HCT116 (cell line): ENCODE measurements at regions not wholly inside any gene's neighbourhood (a gene's known extent, or its start where the extent isn't known, plus 50 kb on each side); places are given as distances from the start of the nearest gene placed in this dataset.

Experiments used
- ATAC-seq: fragments of 200-7000 bp; cut with Tn5 transposase; 2 replicates; pipeline ENCODE4 v1.9.1; 2020; ENCODE audit warnings: mild to moderate bottlenecking, moderate library complexity
- BruUV-seq: library from RNA; stranded (reverse); fragments of 400-500 nt; replicated peaks from 2 replicates; lab custom pipeline; 2021; lab: Mats Ljungman, UMichigan
- CTCF ChIA-PET: fragments of 300-600 bp; sonication (Branson Sonifier 250); formaldehyde crosslinking; loops from one replicate; lab custom pipeline; 2021; ENCODE audit warnings: antibody characterized with exemption; lab: Charles Lee
- POLR2A ChIA-PET: fragments of 300-600, 350-600 bp; sonication (Branson Sonifier 250); formaldehyde crosslinking; loops from one replicate; lab custom pipeline; 2021; ENCODE audit warnings: antibody characterized with exemption; lab: Charles Lee
- RAD21 ChIA-PET, 2 experiments: fragments of 300-600 bp; sonication (Branson Sonifier 250); formaldehyde crosslinking; loops; one replicate each; lab custom pipeline; 2023; ENCODE audit warnings: low total read pairs in 2 of 2; ENCODE audit not compliant: uncharacterized antibody in 2 of 2, unreplicated experiment in 2 of 2, low non-redundant PET in 1 of 2; lab: Charles Lee
- DNase-seq: peaks from one replicate; pipeline ENCODE4 v3.0.0-alpha.2; 2010; ENCODE audit warnings: low read depth, low spot score
- H2AFZ ChIP-seq: fragments of 200-600 bp; shearing (Covaris generic), sonication (generic); 2 replicates; pipeline ENCODE4 v1.6.1; 2017; ENCODE audit warnings: low read depth, mixed run types, mixed read lengths, antibody characterized with exemption, low read length; ENCODE audit not compliant: poor library complexity, severe bottlenecking
- H3K27ac ChIP-seq: 2 replicates; pipeline ENCODE4 v1.5.1; 2012; ENCODE audit warnings: low read depth, low read length
- H3K27me3 ChIP-seq: fragments of 200-600 bp; sonication (generic); 2 replicates; pipeline ENCODE4 v1.6.1; 2016; ENCODE audit warnings: mixed run types, low read length, mixed read lengths; ENCODE audit not compliant: insufficient read depth
- H3K36me3 ChIP-seq, 2 experiments: fragments of 200-500 bp in 1 of 2; fragments of 200-600 bp in 1 of 2; sonication (Bioruptor generic) in 1 of 2; sonication (generic) in 1 of 2; 2 replicates each; pipeline versions ENCODE4 v1.5.1 to v1.6.1; 2014 to 2016; ENCODE audit warnings: low read length in 2 of 2, inconsistent platforms in 1 of 2, mixed read lengths in 1 of 2, mixed run types in 1 of 2; ENCODE audit not compliant: insufficient read depth in 2 of 2, control insufficient read depth in 1 of 2
- H3K4me1 ChIP-seq, 2 experiments: fragments of 200-600 bp in 1 of 2; sonication (generic) in 1 of 2; 2 replicates each; pipeline versions ENCODE4 v1.5.1 to v1.6.1; 2012 to 2017; ENCODE audit warnings: low read length in 2 of 2, inconsistent platforms in 1 of 2, mild to moderate bottlenecking in 1 of 2, mixed read lengths in 1 of 2, mixed run types in 1 of 2, moderate library complexity in 1 of 2; ENCODE audit not compliant: insufficient read depth in 2 of 2, control insufficient read depth in 1 of 2
- H3K4me2 ChIP-seq: fragments of 200-600 bp; sonication (generic); 2 replicates; pipeline ENCODE4 v1.6.1; 2017; ENCODE audit warnings: mixed run types, low read length, mixed read lengths
- H3K4me3 ChIP-seq, 2 experiments: fragments of 200-600 bp in 1 of 2; sonication (generic) in 1 of 2; replicated peaks in 1 of 2; 2 replicates each; pipeline ENCODE4 v1.5.1; 2011 to 2016; ENCODE audit warnings: low read length in 2 of 2, control low read depth in 1 of 2, low read depth in 1 of 2, mild to moderate bottlenecking in 1 of 2, mixed read lengths in 1 of 2, mixed run types in 1 of 2
- H3K79me2 ChIP-seq: fragments of 200-600 bp; sonication (generic); 2 replicates; pipeline ENCODE4 v1.6.1; 2017; ENCODE audit warnings: mild to moderate bottlenecking, mixed run types, low read length, moderate library complexity, mixed read lengths; ENCODE audit not compliant: insufficient read depth
- H3K9ac ChIP-seq: fragments of 200-600 bp; sonication (generic); 2 replicates; pipeline ENCODE4 v1.6.1; 2016; ENCODE audit warnings: low read length, mixed read lengths
- H3K9me2 ChIP-seq: fragments of 200-600 bp; sonication (generic), shearing (Covaris generic); 2 replicates; pipeline ENCODE4 v1.6.1; 2017; ENCODE audit warnings: mixed run types, mild to moderate bottlenecking, moderate library complexity; ENCODE audit not compliant: insufficient read depth
- H3K9me3 ChIP-seq, 2 experiments: fragments of 200-500 bp in 1 of 2; fragments of 200-600 bp in 1 of 2; sonication (Bioruptor generic) in 1 of 2; sonication (generic) in 1 of 2; 2 replicates each; pipeline ENCODE4 v1.6.1; 2014 to 2017; ENCODE audit warnings: low read length in 2 of 2, mixed read lengths in 2 of 2, inconsistent platforms in 1 of 2, low read depth in 1 of 2, mild to moderate bottlenecking in 1 of 2, mixed run types in 1 of 2, moderate library complexity in 1 of 2; ENCODE audit not compliant: control insufficient read depth in 1 of 2, insufficient read depth in 1 of 2
- H4K20me1 ChIP-seq: fragments of 200-600 bp; sonication (generic), shearing (Covaris generic); 2 replicates; pipeline ENCODE4 v1.6.1; 2017; ENCODE audit warnings: mixed run types, mild to moderate bottlenecking, moderate library complexity; ENCODE audit not compliant: insufficient read depth
- EGR1 ChIP-seq: IDR thresholded peaks from 2 replicates; pipeline ENCODE4 v1.6.1; 2012; ENCODE audit warnings: low read depth
- EZH2 ChIP-seq: fragments of 200-600 bp; sonication (generic); IDR thresholded peaks from 2 replicates; pipeline ENCODE4 v1.6.1; 2017; ENCODE audit warnings: antibody characterized with exemption, mixed run types
- FOSL1 ChIP-seq: IDR thresholded peaks from 2 replicates; pipeline ENCODE4 v1.6.1; 2012; ENCODE audit warnings: low read depth
- POLR2AphosphoS5 ChIP-seq: IDR thresholded peaks from 2 replicates; pipeline ENCODE4 v1.6.1; 2011; ENCODE audit warnings: mild to moderate bottlenecking, low read depth, low read length, moderate library complexity
- SIN3A ChIP-seq: IDR thresholded peaks from 2 replicates; pipeline ENCODE4 v1.6.1; 2012; ENCODE audit warnings: low read depth
- SRF ChIP-seq: IDR thresholded peaks from 2 replicates; pipeline ENCODE4 v1.6.1; 2012; ENCODE audit warnings: low read depth
- YY1 ChIP-seq: IDR thresholded peaks from 2 replicates; pipeline ENCODE4 v1.6.1; 2011; ENCODE audit warnings: low read length, low read depth, moderate library complexity, mild to moderate bottlenecking; ENCODE audit not compliant: insufficient replicate concordance; ENCODE audit errors: extremely low read depth
- ZFX ChIP-seq: fragments of 450-650 bp; IDR thresholded peaks from 2 replicates; pipeline ENCODE4 v1.6.1; 2017
- ZNF274 ChIP-seq: fragments of 200-500 bp; sonication (Bioruptor generic); IDR thresholded peaks from 2 replicates; pipeline ENCODE4 v1.6.1; 2014; ENCODE audit warnings: mild to moderate bottlenecking, low read depth, low read length, inconsistent platforms
- intact Hi-C: fragments of 100-400 bp; cut with micrococcal nuclease; formaldehyde crosslinking; loops from 2 replicates; pipeline ENCODE4 v1.10.0; 2022
- TF ChIP-seq, protein P1 (sequence below): IDR thresholded peaks from 2 replicates; pipeline ENCODE4 v1.6.1; 2012
- TF ChIP-seq, protein P2 (sequence below): IDR thresholded peaks from 2 replicates; pipeline ENCODE4 v1.6.1; 2012
- TF ChIP-seq, protein P3 (sequence below): IDR thresholded peaks from 2 replicates; pipeline ENCODE4 v1.6.1; 2011; ENCODE audit warnings: mild to moderate bottlenecking, low read length, moderate library complexity; ENCODE audit not compliant: insufficient replicate concordance; ENCODE audit errors: extremely low read depth
- TF ChIP-seq, protein P4 (sequence below): IDR thresholded peaks from 2 replicates; pipeline ENCODE4 v1.6.1; 2012; ENCODE audit warnings: low read depth

DNA sequence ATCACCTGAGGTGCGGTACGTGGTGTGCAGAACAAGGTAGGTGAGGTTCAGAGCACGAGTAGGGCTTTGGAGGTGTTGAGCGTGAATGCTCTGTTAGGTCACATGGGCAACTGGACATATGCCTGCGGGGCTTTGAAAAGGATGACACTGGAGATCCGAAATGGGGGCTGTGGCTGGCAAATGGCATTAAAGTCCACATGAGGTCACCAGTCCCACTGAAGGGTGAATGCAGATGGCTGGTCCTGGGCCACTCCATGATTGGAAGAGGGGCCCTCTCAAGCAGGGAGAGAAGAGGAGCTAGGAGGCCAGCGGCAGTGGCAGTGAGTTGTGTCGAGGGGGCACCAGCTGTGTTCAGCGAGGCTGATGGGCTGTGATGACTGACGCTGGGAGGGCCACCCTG lies 254.9 kb upstream of the SHH start:
- no peaks in the 10 kb centered on the region for H3K9me3 ChIP-seq
- no peak for DNase-seq
- no peak overlapping the region for H3K4me3 ChIP-seq
- no peaks in the 10 kb centered on the region for H3K9me2 ChIP-seq
- H4K20me1 ChIP-seq: no peaks in the 10 kb centered on the region
- no peaks in the 10 kb centered on the region for H3K36me3 ChIP-seq
- ChIA-PET CTCF (no interaction called here), RAD21 (no interaction called here), POLR2A (no interaction called here)
- H3K4me2 ChIP-seq: no peak overlapping the region
- no peaks in the 10 kb centered on the region for H3K27me3 ChIP-seq
- no peak overlapping the region for H3K9ac ChIP-seq
- no TSS peak for BruUV-seq
- no peak for ATAC-seq
- peaks cover 19 to 24% of the 10 kb centered on the region in 2 experiments for H3K4me1 ChIP-seq
- no peaks in the 10 kb centered on the region for H3K79me2 ChIP-seq
- intact Hi-C loops: no loop called here
- H3K27ac ChIP-seq: no peak overlapping the region
- no peak overlapping the region for H2AFZ ChIP-seq
- no peak for TF ChIP-seq ZNF274
- TF ChIP-seq, protein P1, sequence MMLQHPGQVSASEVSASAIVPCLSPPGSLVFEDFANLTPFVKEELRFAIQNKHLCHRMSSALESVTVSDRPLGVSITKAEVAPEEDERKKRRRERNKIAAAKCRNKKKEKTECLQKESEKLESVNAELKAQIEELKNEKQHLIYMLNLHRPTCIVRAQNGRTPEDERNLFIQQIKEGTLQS: no peak
- TF ChIP-seq, protein P2, sequence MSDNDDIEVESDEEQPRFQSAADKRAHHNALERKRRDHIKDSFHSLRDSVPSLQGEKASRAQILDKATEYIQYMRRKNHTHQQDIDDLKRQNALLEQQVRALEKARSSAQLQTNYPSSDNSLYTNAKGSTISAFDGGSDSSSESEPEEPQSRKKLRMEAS: no peak
- no peak for TF ChIP-seq SRF
- no peak for TF ChIP-seq YY1

DNA sequence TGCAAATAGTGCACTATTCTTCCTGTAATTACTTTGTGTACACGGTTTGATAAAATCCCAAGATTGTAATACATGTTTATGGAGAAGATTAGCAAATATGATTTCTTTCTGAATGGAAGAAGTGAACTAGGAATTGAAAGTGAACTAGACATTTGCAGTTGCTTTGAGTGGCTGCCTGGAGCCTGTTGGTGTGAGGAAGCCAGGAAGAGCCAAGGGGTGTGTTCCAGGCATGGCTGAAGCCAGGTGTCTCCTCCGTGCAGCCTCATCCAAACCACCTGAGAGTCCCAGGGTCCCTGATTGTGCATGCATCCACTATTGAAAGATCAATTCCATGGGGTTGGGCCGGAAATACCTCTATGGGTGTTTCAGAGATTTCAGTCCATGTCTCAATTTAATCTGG lies 253.1 kb upstream of the SHH start:
- Histone ChIP-seq H3K4me1 (peaks cover 19 to 24% of the 10 kb centered on the region in 2 experiments), H3K9ac (no peak overlapping the region), H3K9me2 (no peaks in the 10 kb centered on the region), H2AFZ (peak overlapping the region; percentile 57), H3K36me3 (no peaks in the 10 kb centered on the region), H3K4me3 (peak overlapping the region in 1 of 2 experiments; percentile 26; a peak in 2 of 4 replicates), H3K27me3 (no peaks in the 10 kb centered on the region), H3K27ac (no peak overlapping the region), H3K4me2 (peak overlapping the region; percentile 72), H3K9me3 (no peaks in the 10 kb centered on the region), H3K79me2 (no peaks in the 10 kb centered on the region), H4K20me1 (no peaks in the 10 kb centered on the region)
- ATAC-seq (peak; percentile 69), DNase-seq (no peak)
- ChIA-PET CTCF (interaction anchor here (1.0 kb wide), 1 partner anchor 92 kb away, joined by 3 read pairs; no protein-coding TSS in a partner anchor), POLR2A (no interaction called here), RAD21 (no interaction called here)
- intact Hi-C loops: no loop called here
- no TSS peak for BruUV-seq
- no peak for TF ChIP-seq POLR2AphosphoS5
- no peak for TF ChIP-seq EZH2
- TF ChIP-seq FOSL1: no peak
- TF ChIP-seq, protein P3, sequence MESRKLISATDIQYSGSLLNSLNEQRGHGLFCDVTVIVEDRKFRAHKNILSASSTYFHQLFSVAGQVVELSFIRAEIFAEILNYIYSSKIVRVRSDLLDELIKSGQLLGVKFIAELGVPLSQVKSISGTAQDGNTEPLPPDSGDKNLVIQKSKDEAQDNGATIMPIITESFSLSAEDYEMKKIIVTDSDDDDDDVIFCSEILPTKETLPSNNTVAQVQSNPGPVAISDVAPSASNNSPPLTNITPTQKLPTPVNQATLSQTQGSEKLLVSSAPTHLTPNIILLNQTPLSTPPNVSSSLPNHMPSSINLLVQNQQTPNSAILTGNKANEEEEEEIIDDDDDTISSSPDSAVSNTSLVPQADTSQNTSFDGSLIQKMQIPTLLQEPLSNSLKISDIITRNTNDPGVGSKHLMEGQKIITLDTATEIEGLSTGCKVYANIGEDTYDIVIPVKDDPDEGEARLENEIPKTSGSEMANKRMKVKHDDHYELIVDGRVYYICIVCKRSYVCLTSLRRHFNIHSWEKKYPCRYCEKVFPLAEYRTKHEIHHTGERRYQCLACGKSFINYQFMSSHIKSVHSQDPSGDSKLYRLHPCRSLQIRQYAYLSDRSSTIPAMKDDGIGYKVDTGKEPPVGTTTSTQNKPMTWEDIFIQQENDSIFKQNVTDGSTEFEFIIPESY: no peak
- TF ChIP-seq, protein P2: no peak
- no peak for TF ChIP-seq SIN3A
- TF ChIP-seq, protein P1: no peak
- TF ChIP-seq SRF: no peak
- TF ChIP-seq, protein P4, sequence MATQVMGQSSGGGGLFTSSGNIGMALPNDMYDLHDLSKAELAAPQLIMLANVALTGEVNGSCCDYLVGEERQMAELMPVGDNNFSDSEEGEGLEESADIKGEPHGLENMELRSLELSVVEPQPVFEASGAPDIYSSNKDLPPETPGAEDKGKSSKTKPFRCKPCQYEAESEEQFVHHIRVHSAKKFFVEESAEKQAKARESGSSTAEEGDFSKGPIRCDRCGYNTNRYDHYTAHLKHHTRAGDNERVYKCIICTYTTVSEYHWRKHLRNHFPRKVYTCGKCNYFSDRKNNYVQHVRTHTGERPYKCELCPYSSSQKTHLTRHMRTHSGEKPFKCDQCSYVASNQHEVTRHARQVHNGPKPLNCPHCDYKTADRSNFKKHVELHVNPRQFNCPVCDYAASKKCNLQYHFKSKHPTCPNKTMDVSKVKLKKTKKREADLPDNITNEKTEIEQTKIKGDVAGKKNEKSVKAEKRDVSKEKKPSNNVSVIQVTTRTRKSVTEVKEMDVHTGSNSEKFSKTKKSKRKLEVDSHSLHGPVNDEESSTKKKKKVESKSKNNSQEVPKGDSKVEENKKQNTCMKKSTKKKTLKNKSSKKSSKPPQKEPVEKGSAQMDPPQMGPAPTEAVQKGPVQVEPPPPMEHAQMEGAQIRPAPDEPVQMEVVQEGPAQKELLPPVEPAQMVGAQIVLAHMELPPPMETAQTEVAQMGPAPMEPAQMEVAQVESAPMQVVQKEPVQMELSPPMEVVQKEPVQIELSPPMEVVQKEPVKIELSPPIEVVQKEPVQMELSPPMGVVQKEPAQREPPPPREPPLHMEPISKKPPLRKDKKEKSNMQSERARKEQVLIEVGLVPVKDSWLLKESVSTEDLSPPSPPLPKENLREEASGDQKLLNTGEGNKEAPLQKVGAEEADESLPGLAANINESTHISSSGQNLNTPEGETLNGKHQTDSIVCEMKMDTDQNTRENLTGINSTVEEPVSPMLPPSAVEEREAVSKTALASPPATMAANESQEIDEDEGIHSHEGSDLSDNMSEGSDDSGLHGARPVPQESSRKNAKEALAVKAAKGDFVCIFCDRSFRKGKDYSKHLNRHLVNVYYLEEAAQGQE: no peak
- no peak for TF ChIP-seq ZNF274
- no peak for TF ChIP-seq ZFX
- no peak for TF ChIP-seq EGR1
